ENCODE measurements at regions not wholly inside any gene's neighbourhood (a gene's known extent, or its start where the extent isn't known, plus 50 kb on each side); places are given as distances from the start of the nearest gene placed in this dataset.

- H3K9ac ChIP-seq (ENCODE audit: control insufficient read depth, extremely low read depth, insufficient read depth, low read length) = no peak overlapping the region
- no peak overlapping the region for H3K27ac ChIP-seq (ENCODE audit: control insufficient read depth, insufficient read depth, low read length)
- no peak for DNase-seq (ENCODE audit: low read depth, low spot score)
- H3K9me3 ChIP-seq (ENCODE audit: control insufficient read depth, low read depth, low read length) = no peaks in the 10 kb centered on the region
- no peaks in the 10 kb centered on the region for H3K4me1 ChIP-seq (ENCODE audit: control insufficient read depth, extremely low read depth, insufficient read depth, low read length)
- H3K4me3 ChIP-seq (ENCODE audit: control insufficient read depth in 2 of 3, extremely low read depth in 1 of 3, insufficient read depth in 2 of 3, low read depth in 1 of 3, low read length in 3 of 3) = no peak overlapping the region
- H3K4me2 ChIP-seq (ENCODE audit: control insufficient read depth, extremely low read depth, insufficient read depth, low read depth, low read length) = no peak overlapping the region
- H3K9me1 ChIP-seq (ENCODE audit: control insufficient read depth, extremely low read depth, insufficient read depth, low read length) = no peaks in the 10 kb centered on the region
- dilution Hi-C loops (cut with MboI; ENCODE audit: extremely low pct_ligation_motif_present, low sequenced_read_pairs) = no loop called here
- no peaks in the 10 kb centered on the region for H3K27me3 ChIP-seq (ENCODE audit: control insufficient read depth, extremely low read depth, insufficient read depth, low read length)
- no peaks in the 10 kb centered on the region for H3K79me2 ChIP-seq (ENCODE audit: control insufficient read depth, insufficient read depth, low read length)
- H4K20me1 ChIP-seq (ENCODE audit: control insufficient read depth, extremely low read depth, insufficient read depth, low read length) = no peaks in the 10 kb centered on the region
- no peak for FAIRE-seq
- H3K36me3 ChIP-seq (ENCODE audit: control insufficient read depth in 2 of 2, extremely low read depth in 1 of 2, insufficient read depth in 2 of 2, low read length in 2 of 2) = no peaks in the 10 kb centered on the region
- no peak overlapping the region for H2AFZ ChIP-seq (ENCODE audit: control insufficient read depth, low read length)
- TF ChIP-seq CTCF (optimal IDR thresholded peaks at IDR 0.05 in 1 of 3, IDR thresholded peaks at IDR 0.05 in 1 of 3, conservative IDR thresholded peaks at IDR 0.05 in 1 of 3; ENCODE audit: extremely low read depth in 1 of 3, insufficient read depth in 2 of 3, low read length in 3 of 3) = no peak
- no peak for TF ChIP-seq EZH2 (IDR thresholded peaks at IDR 0.05; ENCODE audit: low read length)
Measured at GRCh38 chr4:159859656-159860148, 756.8 kb downstream of the RAPGEF2 start.

- Histone ChIP-seq H3K9ac (ENCODE audit: control insufficient read depth, extremely low read depth, insufficient read depth, low read length) (no peak overlapping the region), H4K20me1 (ENCODE audit: control insufficient read depth, extremely low read depth, insufficient read depth, low read length) (no peaks in the 10 kb centered on the region), H3K9me3 (ENCODE audit: control insufficient read depth, low read depth, low read length) (no peaks in the 10 kb centered on the region), H3K4me2 (ENCODE audit: control insufficient read depth, extremely low read depth, insufficient read depth, low read depth, low read length) (no peak overlapping the region), H3K4me1 (ENCODE audit: control insufficient read depth, extremely low read depth, insufficient read depth, low read length) (no peaks in the 10 kb centered on the region), H3K79me2 (ENCODE audit: control insufficient read depth, insufficient read depth, low read length) (no peaks in the 10 kb centered on the region), H3K9me1 (ENCODE audit: control insufficient read depth, extremely low read depth, insufficient read depth, low read length) (no peaks in the 10 kb centered on the region), H3K27me3 (ENCODE audit: control insufficient read depth, extremely low read depth, insufficient read depth, low read length) (no peaks in the 10 kb centered on the region), H3K4me3 (ENCODE audit: control insufficient read depth in 2 of 3, extremely low read depth in 1 of 3, insufficient read depth in 2 of 3, low read depth in 1 of 3, low read length in 3 of 3) (no peak overlapping the region), H2AFZ (ENCODE audit: control insufficient read depth, low read length) (no peak overlapping the region), H3K27ac (ENCODE audit: control insufficient read depth, insufficient read depth, low read length) (no peak overlapping the region), H3K36me3 (ENCODE audit: control insufficient read depth in 2 of 2, extremely low read depth in 1 of 2, insufficient read depth in 2 of 2, low read length in 2 of 2) (no peaks in the 10 kb centered on the region)
- no peak for TF ChIP-seq EZH2 (IDR thresholded peaks at IDR 0.05; ENCODE audit: low read length)
- TF ChIP-seq CTCF (optimal IDR thresholded peaks at IDR 0.05 in 1 of 3, IDR thresholded peaks at IDR 0.05 in 1 of 3, conservative IDR thresholded peaks at IDR 0.05 in 1 of 3; ENCODE audit: extremely low read depth in 1 of 3, insufficient read depth in 2 of 3, low read length in 3 of 3) = no peak
- DNase-seq (ENCODE audit: low read depth, low spot score) (no peak), FAIRE-seq (no peak)
- dilution Hi-C loops (cut with MboI; ENCODE audit: extremely low pct_ligation_motif_present, low sequenced_read_pairs) = no loop called here
Measured at GRCh38 chr4:159860945-159861344, 758.1 kb downstream of the RAPGEF2 start.

All from keratinocyte (primary cell).